H1 (cell line): ENCODE measurements at regions not wholly inside any gene's neighbourhood (a gene's known extent, or its start where the extent isn't known, plus 50 kb on each side); places are given as distances from the start of the nearest gene placed in this dataset.

Source experiments
- CTCF ChIA-PET: fragments of 300-600 bp; sonication (Branson Sonifier 250); formaldehyde crosslinking; loops from one replicate; lab custom pipeline; 2021; ENCODE audit not compliant: partially characterized antibody; lab: Charles Lee
- POLR2A ChIA-PET: fragments of 300-600 bp; sonication (Branson Sonifier 250); formaldehyde crosslinking; loops from one replicate; lab custom pipeline; 2021; ENCODE audit warnings: inconsistent platforms; ENCODE audit not compliant: partially characterized antibody; lab: Charles Lee
- DNase-seq, 2 experiments: peaks; one replicate each; pipeline versions ENCODE4 v3.0.0 to v3.0.0-alpha.2; 2010 to 2022; ENCODE audit warnings: low spot score in 2 of 2, low read depth in 1 of 2, mixed read lengths in 1 of 2
- FAIRE-seq: peaks from 2 replicates; lab custom pipeline; 2011; peaks lifted over from hg19 to GRCh38; lab: Jason Lieb, UNC
- H2AFZ ChIP-seq: 2 replicates; pipeline ENCODE4 v1.8.1; 2012; ENCODE audit warnings: low read length, inconsistent platforms
- H2AK5ac ChIP-seq: 2 replicates; pipeline ENCODE4 v1.6.1; 2013; ENCODE audit warnings: low read depth, low read length
- H2BK120ac ChIP-seq: replicated peaks from 2 replicates; pipeline ENCODE3; 2013; ENCODE audit warnings: low read depth, low read length, inconsistent platforms
- H2BK12ac ChIP-seq: 2 replicates; pipeline ENCODE4 v1.6.1; 2013; ENCODE audit warnings: low read depth, low read length
- H2BK15ac ChIP-seq: 2 replicates; pipeline ENCODE4 v1.6.1; 2013; ENCODE audit warnings: low read length
- H2BK20ac ChIP-seq: 2 replicates; pipeline ENCODE4 v1.6.1; 2013; ENCODE audit warnings: low read length
- H2BK5ac ChIP-seq: 2 replicates; pipeline ENCODE4 v1.6.1; 2013; ENCODE audit warnings: low read depth, low read length
- H3K14ac ChIP-seq: 2 replicates; pipeline ENCODE4 v1.6.1; 2013; ENCODE audit warnings: inconsistent platforms; ENCODE audit not compliant: insufficient read length
- H3K18ac ChIP-seq: 2 replicates; pipeline ENCODE4 v1.6.1; 2013; ENCODE audit warnings: low read length; ENCODE audit errors: extremely low read depth
- H3K23ac ChIP-seq: 2 replicates; pipeline ENCODE4 v1.6.1; 2013; ENCODE audit warnings: inconsistent platforms; ENCODE audit not compliant: insufficient read length
- H3K23me2 ChIP-seq: 2 replicates; pipeline ENCODE4 v1.6.1; 2013; ENCODE audit warnings: low read depth, low read length
- H3K27ac ChIP-seq: 2 replicates; pipeline ENCODE4 v1.6.1; 2011; ENCODE audit warnings: low read depth, low read length, inconsistent platforms
- H3K27me3 ChIP-seq, 4 experiments: replicated peaks in 1 of 4; 1 replicate in 1 of 4; 2 replicates in 3 of 4; pipeline versions ENCODE4 v1.6.1 to v1.8.1; 2011 to 2013; ENCODE audit warnings: low read length in 3 of 4, mild to moderate bottlenecking in 3 of 4, inconsistent platforms in 2 of 4, mixed read lengths in 2 of 4, moderate library complexity in 1 of 4; ENCODE audit not compliant: control insufficient read depth in 3 of 4, insufficient read depth in 3 of 4; ENCODE audit errors: extremely low read depth in 1 of 4
- H3K36me3 ChIP-seq, 4 experiments: 2 replicates each; pipeline versions ENCODE4 v1.6.1 to v1.8.1; 2011 to 2013; ENCODE audit warnings: mild to moderate bottlenecking in 4 of 4, low read length in 3 of 4, moderate library complexity in 2 of 4, control low read depth in 1 of 4, inconsistent platforms in 1 of 4; ENCODE audit not compliant: insufficient read depth in 4 of 4, control insufficient read depth in 2 of 4
- H3K4ac ChIP-seq: replicated peaks from 2 replicates; pipeline ENCODE3; 2013; ENCODE audit warnings: low read length, low read depth, mixed read lengths, inconsistent platforms; ENCODE audit not compliant: insufficient read length
- H3K4me1 ChIP-seq, 4 experiments: replicated peaks in 1 of 4; 1 replicate in 1 of 4; 2 replicates in 3 of 4; pipeline versions ENCODE4 v1.6.1 to v1.8.1; 2011 to 2013; ENCODE audit warnings: low read length in 3 of 4, inconsistent platforms in 2 of 4, mixed read lengths in 1 of 4; ENCODE audit not compliant: insufficient read depth in 4 of 4, control insufficient read depth in 3 of 4
- H3K4me2 ChIP-seq, 2 experiments: 2 replicates each; pipeline versions ENCODE4 v1.6.1 to v1.8.1; 2011 to 2013; ENCODE audit warnings: low read depth in 2 of 2, low read length in 2 of 2, control low read depth in 1 of 2, inconsistent platforms in 1 of 2, mild to moderate bottlenecking in 1 of 2; ENCODE audit not compliant: insufficient read depth in 1 of 2
- H3K4me3 ChIP-seq, 4 experiments: fragments of 200-600, 300-600 bp in 1 of 4; sonication (generic), shearing (Covaris generic), sonication (Bioruptor Twin) in 1 of 4; 2 replicates each; pipeline versions ENCODE4 v1.5.1 to v1.8.1; 2011 to 2016; ENCODE audit warnings: low read length in 4 of 4, low read depth in 3 of 4, control low read depth in 2 of 4, inconsistent platforms in 2 of 4, mild to moderate bottlenecking in 2 of 4, mixed read lengths in 1 of 4, moderate library complexity in 1 of 4; ENCODE audit not compliant: insufficient read depth in 2 of 4; ENCODE audit errors: extremely low read depth in 1 of 4
- H3K56ac ChIP-seq: replicated peaks from 2 replicates; pipeline ENCODE3; 2013; ENCODE audit warnings: low read depth, mild to moderate bottlenecking, mixed read lengths, low read length, inconsistent platforms; ENCODE audit not compliant: insufficient read length
- H3K79me1 ChIP-seq: 2 replicates; pipeline ENCODE4 v1.6.1; 2013; ENCODE audit warnings: low read depth, low read length, control low read depth
- H3K79me2 ChIP-seq, 2 experiments: 2 replicates each; pipeline versions ENCODE4 v1.6.1 to v1.8.1; 2012 to 2013; ENCODE audit warnings: low read length in 2 of 2, mild to moderate bottlenecking in 2 of 2, inconsistent platforms in 1 of 2; ENCODE audit not compliant: insufficient read depth in 2 of 2, control insufficient read depth in 1 of 2
- H3K9ac ChIP-seq, 4 experiments: replicated peaks in 1 of 4; 1 replicate in 1 of 4; 2 replicates in 3 of 4; pipeline versions ENCODE4 v1.6.1 to v1.8.1; 2011 to 2013; ENCODE audit warnings: low read depth in 3 of 4, low read length in 3 of 4, control low read depth in 2 of 4, mild to moderate bottlenecking in 2 of 4, moderate library complexity in 2 of 4, inconsistent platforms in 1 of 4; ENCODE audit errors: extremely low read depth in 1 of 4
- H3K9me3 ChIP-seq, 2 experiments: 2 replicates each; pipeline versions ENCODE4 v1.6.1 to v1.8.1; 2012 to 2013; ENCODE audit warnings: mild to moderate bottlenecking in 2 of 2, moderate library complexity in 2 of 2, control low read depth in 1 of 2, inconsistent platforms in 1 of 2, low read depth in 1 of 2, low read length in 1 of 2, mixed read lengths in 1 of 2; ENCODE audit not compliant: insufficient read depth in 2 of 2
- H4K20me1 ChIP-seq, 2 experiments: replicated peaks in 1 of 2; 2 replicates each; pipeline versions ENCODE3 to v1.8.1; 2011 to 2013; ENCODE audit warnings: inconsistent platforms in 2 of 2, low read length in 2 of 2, mild to moderate bottlenecking in 1 of 2; ENCODE audit not compliant: insufficient read depth in 2 of 2, control insufficient read depth in 1 of 2
- H4K5ac ChIP-seq: 2 replicates; pipeline ENCODE4 v1.6.1; 2013; ENCODE audit warnings: low read length, low read depth, mixed read lengths, inconsistent platforms; ENCODE audit not compliant: insufficient read length
- H4K8ac ChIP-seq: 2 replicates; pipeline ENCODE4 v1.8.0; 2013; ENCODE audit warnings: mild to moderate bottlenecking, moderate library complexity, low read length, inconsistent platforms; ENCODE audit not compliant: insufficient read depth; ENCODE audit errors: extremely low read depth
- H4K91ac ChIP-seq: replicated peaks from 2 replicates; pipeline ENCODE3; 2013; ENCODE audit warnings: low read length, mixed read lengths, inconsistent platforms; ENCODE audit not compliant: insufficient read length
- ASH2L ChIP-seq: fragments of 200-600, 300-600 bp; sonication (generic); IDR thresholded peaks from one replicate; pipeline ENCODE4 v1.7.1; 2017; ENCODE audit warnings: low read length
- CHD1 ChIP-seq: IDR thresholded peaks from 2 replicates; pipeline ENCODE4 v1.6.1; 2012; ENCODE audit warnings: low read depth, low read length, improper control_type of control experiment
- CREB1 ChIP-seq: IDR thresholded peaks from 2 replicates; pipeline ENCODE4 v1.6.1; 2012; ENCODE audit warnings: inconsistent platforms
- NANOG ChIP-seq: IDR thresholded peaks from 2 replicates; pipeline ENCODE4 v1.6.1; 2011; ENCODE audit warnings: low read length, low read depth, mild to moderate bottlenecking, inconsistent platforms; ENCODE audit not compliant: insufficient read depth, poor library complexity, severe bottlenecking
- POLR2A ChIP-seq, 2 experiments: IDR thresholded peaks; 1 replicate in 1 of 2; 2 replicates in 1 of 2; pipeline ENCODE4 v1.6.1; 2011; ENCODE audit warnings: low read depth in 2 of 2, low read length in 2 of 2, mild to moderate bottlenecking in 2 of 2; ENCODE audit errors: control extremely low read depth in 1 of 2
- POLR2AphosphoS5 ChIP-seq: IDR thresholded peaks from 2 replicates; pipeline ENCODE4 v1.6.1; 2011; ENCODE audit warnings: low read depth, low read length
- RFX5 ChIP-seq: IDR thresholded peaks from 2 replicates; pipeline ENCODE4 v1.6.1; 2011; ENCODE audit warnings: low read depth, low read length, improper control_type of control experiment, borderline replicate concordance
- RNF2 ChIP-seq: fragments of 200-900, 300-1000 bp; sonication (generic); IDR thresholded peaks from 2 replicates; pipeline ENCODE4 v1.7.1; 2016; ENCODE audit warnings: borderline replicate concordance, low read depth, mild to moderate bottlenecking, antibody characterized with exemption, low read length; ENCODE audit not compliant: poor library complexity, severe bottlenecking; ENCODE audit errors: missing control alignments
- RXRA ChIP-seq: IDR thresholded peaks from 2 replicates; pipeline ENCODE4 v1.6.1; 2011; ENCODE audit warnings: low read depth, mild to moderate bottlenecking, low read length, moderate library complexity; ENCODE audit not compliant: insufficient read depth
- WGBS, 2 experiments: shearing (Covaris generic) in 1 of 2; methylation state at CpG; one replicate each; pipeline versions ENCODE4 v1.1.6 to v1.1.7; 2013 to 2015; ENCODE audit warnings: low lambda C conversion rate in 2 of 2, mixed read lengths in 2 of 2, inconsistent platforms in 1 of 2, low coverage in 1 of 2, missing lambda C conversion rate in 1 of 2; ENCODE audit not compliant: insufficient replicate concordance in 2 of 2, insufficient coverage in 1 of 2, insufficient read length in 1 of 2; ENCODE audit errors: extremely low coverage in 1 of 2, missing lambda C conversion rate in 1 of 2; 5-methylcytosine and 5-hydroxymethylcytosine counted together
- TF ChIP-seq, protein P1 (sequence below): IDR thresholded peaks from 2 replicates; pipeline ENCODE4 v1.6.1; 2011; ENCODE audit warnings: low read length, improper control_type of control experiment
- TF ChIP-seq, protein P2 (sequence below), 3 experiments: IDR thresholded peaks; 1 replicate in 2 of 3; 2 replicates in 1 of 3; pipeline versions ENCODE4 v1.5.1 to v1.6.1; 2011; ENCODE audit warnings: low read length in 3 of 3, mild to moderate bottlenecking in 3 of 3, inconsistent platforms in 2 of 3, low read depth in 1 of 3, moderate library complexity in 1 of 3; ENCODE audit not compliant: insufficient read depth in 1 of 3; ENCODE audit errors: control extremely low read depth in 1 of 3

GRCh38 chr11:28582506-28582905, 474.3 kb downstream of the METTL15 start:
- no peak overlapping the region for H2BK20ac ChIP-seq
- FAIRE-seq (no peak), DNase-seq (no peak)
- H3K4me2 ChIP-seq = no peak overlapping the region
- H4K8ac ChIP-seq = no peak overlapping the region
- peak overlapping the region; percentile 82 for H2AFZ ChIP-seq
- no peaks in the 10 kb centered on the region for H3K79me2 ChIP-seq
- H2BK5ac ChIP-seq = no peak overlapping the region
- H2BK12ac ChIP-seq = peak overlapping the region; percentile 90
- H3K79me1 ChIP-seq = no peaks in the 10 kb centered on the region
- no peak overlapping the region for H2BK120ac ChIP-seq
- H3K9me3 ChIP-seq = no peaks in the 10 kb centered on the region
- no peak overlapping the region for H2BK15ac ChIP-seq
- no peak overlapping the region for H3K56ac ChIP-seq
- H4K20me1 ChIP-seq = no peaks in the 10 kb centered on the region
- no peak overlapping the region for H4K91ac ChIP-seq
- no peaks in the 10 kb centered on the region for H3K4me1 ChIP-seq
- no peak overlapping the region for H3K14ac ChIP-seq
- ChIA-PET POLR2A (no interaction called here), CTCF (interaction anchor here (0.7 to 2.3 kb wide), 5 partner anchors 11 to 92 kb away, joined by 3 to 13 read pairs (median 3); no protein-coding TSS in a partner anchor)
- H3K23ac ChIP-seq = no peak overlapping the region
- no peak overlapping the region for H4K5ac ChIP-seq
- no peak overlapping the region; the same call in 1 of the 2 replicates for H3K18ac ChIP-seq
- H3K27me3 ChIP-seq = no peaks in the 10 kb centered on the region
- no peak overlapping the region for H3K27ac ChIP-seq
- no peak overlapping the region for H2AK5ac ChIP-seq
- no peak overlapping the region for H3K4ac ChIP-seq
- no peak overlapping the region; a peak in 1 of 7 replicates for H3K9ac ChIP-seq
- H3K36me3 ChIP-seq = no peaks in the 10 kb centered on the region
- no peak overlapping the region for H3K4me3 ChIP-seq
- H3K23me2 ChIP-seq = no peaks in the 10 kb centered on the region
- WGBS, 2 experiments = 78% methylated on average over 2 of the region's 2 CpGs; no CpG with 5 or more reads in 1 of the 2 experiments
- TF ChIP-seq CHD1 = no peak
- no peak for TF ChIP-seq CREB1
- no peak for TF ChIP-seq RFX5
- no peak for TF ChIP-seq POLR2A (IDR thresholded peaks at IDR 0.05; ENCODE audit: control extremely low read depth in 1 of 2, low read depth in 2 of 2, low read length in 2 of 2)
- no peak for TF ChIP-seq POLR2AphosphoS5
- no peak for TF ChIP-seq ASH2L
- TF ChIP-seq, protein P1, sequence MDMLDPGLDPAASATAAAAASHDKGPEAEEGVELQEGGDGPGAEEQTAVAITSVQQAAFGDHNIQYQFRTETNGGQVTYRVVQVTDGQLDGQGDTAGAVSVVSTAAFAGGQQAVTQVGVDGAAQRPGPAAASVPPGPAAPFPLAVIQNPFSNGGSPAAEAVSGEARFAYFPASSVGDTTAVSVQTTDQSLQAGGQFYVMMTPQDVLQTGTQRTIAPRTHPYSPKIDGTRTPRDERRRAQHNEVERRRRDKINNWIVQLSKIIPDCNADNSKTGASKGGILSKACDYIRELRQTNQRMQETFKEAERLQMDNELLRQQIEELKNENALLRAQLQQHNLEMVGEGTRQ = no peak
- TF ChIP-seq, protein P2, sequence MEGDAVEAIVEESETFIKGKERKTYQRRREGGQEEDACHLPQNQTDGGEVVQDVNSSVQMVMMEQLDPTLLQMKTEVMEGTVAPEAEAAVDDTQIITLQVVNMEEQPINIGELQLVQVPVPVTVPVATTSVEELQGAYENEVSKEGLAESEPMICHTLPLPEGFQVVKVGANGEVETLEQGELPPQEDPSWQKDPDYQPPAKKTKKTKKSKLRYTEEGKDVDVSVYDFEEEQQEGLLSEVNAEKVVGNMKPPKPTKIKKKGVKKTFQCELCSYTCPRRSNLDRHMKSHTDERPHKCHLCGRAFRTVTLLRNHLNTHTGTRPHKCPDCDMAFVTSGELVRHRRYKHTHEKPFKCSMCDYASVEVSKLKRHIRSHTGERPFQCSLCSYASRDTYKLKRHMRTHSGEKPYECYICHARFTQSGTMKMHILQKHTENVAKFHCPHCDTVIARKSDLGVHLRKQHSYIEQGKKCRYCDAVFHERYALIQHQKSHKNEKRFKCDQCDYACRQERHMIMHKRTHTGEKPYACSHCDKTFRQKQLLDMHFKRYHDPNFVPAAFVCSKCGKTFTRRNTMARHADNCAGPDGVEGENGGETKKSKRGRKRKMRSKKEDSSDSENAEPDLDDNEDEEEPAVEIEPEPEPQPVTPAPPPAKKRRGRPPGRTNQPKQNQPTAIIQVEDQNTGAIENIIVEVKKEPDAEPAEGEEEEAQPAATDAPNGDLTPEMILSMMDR (IDR thresholded peaks at IDR 0.05; ENCODE audit: control extremely low read depth in 1 of 3, insufficient read depth in 1 of 3, low read depth in 1 of 3, low read length in 3 of 3) = no peak
- TF ChIP-seq NANOG = no peak
- no peak for TF ChIP-seq RXRA
- TF ChIP-seq RNF2 = no peak
